T-helper 17 cell (primary cell): ENCODE measurements at regions not wholly inside any gene's neighbourhood (a gene's known extent, or its start where the extent isn't known, plus 50 kb on each side); places are given as distances from the start of the nearest gene placed in this dataset.

Experiments
- ATAC-seq: fragments of 150-1000 bp; cut with Tn5 transposase; 2 replicates; pipeline ENCODE4 v1.10.0; 2021; ENCODE audit warnings: mild to moderate bottlenecking, moderate library complexity
- DNase-seq, 3 donors: peaks; one replicate each; pipeline versions ENCODE4 v3.0.0 to v3.0.0-alpha.2; 2020 to 2021
- H3K9me3 ChIP-seq: one replicate; pipeline ENCODE4 v1.7.0; 2013; ENCODE audit warnings: low read length, mild to moderate bottlenecking; ENCODE audit not compliant: control insufficient read depth, poor library complexity, severe bottlenecking
- H3K27ac Mint-ChIP-seq: one replicate; pipeline ENCODE4 v1.8.0; 2022; ENCODE audit warnings: mild to moderate bottlenecking, moderate library complexity, mixed read lengths
- H3K27me3 Mint-ChIP-seq: one replicate; pipeline ENCODE4 v1.8.0; 2022; ENCODE audit warnings: mixed read lengths
- H3K36me3 Mint-ChIP-seq: one replicate; pipeline ENCODE4 v1.8.0; 2022; ENCODE audit warnings: low read depth, mixed read lengths
- H3K4me1 Mint-ChIP-seq: one replicate; pipeline ENCODE4 v1.8.0; 2022; ENCODE audit warnings: mild to moderate bottlenecking, mixed read lengths
- H3K4me3 Mint-ChIP-seq: one replicate; pipeline ENCODE4 v1.8.0; 2022; ENCODE audit warnings: mild to moderate bottlenecking, moderate library complexity, mixed read lengths

- H3K4me1 Mint-ChIP-seq, result peaks cover 6% of the 10 kb centered on the region
- DNase-seq (no peak), ATAC-seq (no peak)
- H3K27me3 Mint-ChIP-seq, result peaks cover 83% of the 10 kb centered on the region
- H3K36me3 Mint-ChIP-seq, result peaks cover 2% of the 10 kb centered on the region
- peak overlapping the region; percentile 83 for H3K4me3 Mint-ChIP-seq
- peak overlapping the region; percentile 76 for H3K27ac Mint-ChIP-seq
- peaks cover 6% of the 10 kb centered on the region for H3K9me3 ChIP-seq
Observed at GRCh38 chr6:28729501-28730402, 194.0 kb downstream of the TRIM27 start.

- DNase-seq (no peak), ATAC-seq (no peak)
- no peak overlapping the region for H3K4me3 Mint-ChIP-seq
- peaks cover 6% of the 10 kb centered on the region for H3K4me1 Mint-ChIP-seq
- H3K36me3 Mint-ChIP-seq, result peaks cover 2% of the 10 kb centered on the region
- H3K9me3 ChIP-seq, result peaks cover 8% of the 10 kb centered on the region
- peaks cover 77% of the 10 kb centered on the region for H3K27me3 Mint-ChIP-seq
- no peak overlapping the region for H3K27ac Mint-ChIP-seq
Observed at GRCh38 chr6:28732052-28732451, 191.7 kb downstream of the TRIM27 start.

GRCh38 chr6:28734443-28734959, 189.3 kb downstream of the TRIM27 start:
- peaks cover 77% of the 10 kb centered on the region for H3K27me3 Mint-ChIP-seq
- H3K9me3 ChIP-seq, result peaks cover 2% of the 10 kb centered on the region
- peaks cover 2% of the 10 kb centered on the region for H3K36me3 Mint-ChIP-seq
- ATAC-seq, result no peak
- no peak for DNase-seq
- H3K4me3 Mint-ChIP-seq, result no peak overlapping the region
- no peak overlapping the region for H3K27ac Mint-ChIP-seq
- H3K4me1 Mint-ChIP-seq, result no peaks in the 10 kb centered on the region

- H3K36me3 Mint-ChIP-seq, result peaks cover 2% of the 10 kb centered on the region
- peaks cover 2% of the 10 kb centered on the region for H3K9me3 ChIP-seq
- H3K27me3 Mint-ChIP-seq, result peaks cover 67% of the 10 kb centered on the region
- no peak overlapping the region for H3K4me3 Mint-ChIP-seq
- no peak for ATAC-seq
- H3K27ac Mint-ChIP-seq, result no peak overlapping the region
- DNase-seq, result no peak
- no peaks in the 10 kb centered on the region for H3K4me1 Mint-ChIP-seq
Observed at GRCh38 chr6:28736121-28736520, 187.7 kb downstream of the TRIM27 start.

- peaks cover 56% of the 10 kb centered on the region for H3K27me3 Mint-ChIP-seq
- ATAC-seq, result no peak
Observed at GRCh38 chr6:28737750-28738395, 185.9 kb downstream of the TRIM27 start.

GRCh38 chr6:28738396-28738765, 185.4 kb downstream of the TRIM27 start:
- peaks cover 2% of the 10 kb centered on the region for H3K36me3 Mint-ChIP-seq
- H3K27ac Mint-ChIP-seq, result peak overlapping the region; percentile 12
- peaks cover 58% of the 10 kb centered on the region for H3K27me3 Mint-ChIP-seq
- H3K4me1 Mint-ChIP-seq, result no peaks in the 10 kb centered on the region
- peaks cover 2% of the 10 kb centered on the region for H3K9me3 ChIP-seq
- DNase-seq, result no peak
- no peak for ATAC-seq
- no peak overlapping the region for H3K4me3 Mint-ChIP-seq

More at GRCh38 chr6:28737750-28738395, 185.9 kb downstream of the TRIM27 start:
- no peaks in the 10 kb centered on the region for H3K4me1 Mint-ChIP-seq
- no peak overlapping the region for H3K4me3 Mint-ChIP-seq
- peak overlapping the region; percentile 12 for H3K27ac Mint-ChIP-seq
- no peak for DNase-seq
- H3K36me3 Mint-ChIP-seq, result peaks cover 2% of the 10 kb centered on the region
- H3K9me3 ChIP-seq, result peaks cover 2% of the 10 kb centered on the region

GRCh38 chr6:28741363-28741762, 182.4 kb downstream of the TRIM27 start:
- Mint-ChIP-seq H3K36me3 (peaks cover 2% of the 10 kb centered on the region), H3K4me1 (no peaks in the 10 kb centered on the region), H3K4me3 (no peak overlapping the region), H3K27me3 (peaks cover 69% of the 10 kb centered on the region), H3K27ac (no peak overlapping the region)
- peaks cover under 1% of the 10 kb centered on the region for H3K9me3 ChIP-seq
- ATAC-seq, result no peak
- no peak for DNase-seq

GRCh38 chr6:28742668-28743270, 181.0 kb downstream of the TRIM27 start:
- no peaks in the 10 kb centered on the region for H3K9me3 ChIP-seq
- peaks cover 2% of the 10 kb centered on the region for H3K36me3 Mint-ChIP-seq
- H3K4me3 Mint-ChIP-seq, result peak overlapping the region; percentile 8
- no peak overlapping the region for H3K27ac Mint-ChIP-seq
- DNase-seq (no peak), ATAC-seq (no peak)
- H3K27me3 Mint-ChIP-seq, result peaks cover 65% of the 10 kb centered on the region
- no peaks in the 10 kb centered on the region for H3K4me1 Mint-ChIP-seq

GRCh38 chr6:28743271-28743789, 180.5 kb downstream of the TRIM27 start:
- Mint-ChIP-seq H3K4me1 (no peaks in the 10 kb centered on the region), H3K27me3 (peaks cover 63% of the 10 kb centered on the region), H3K36me3 (no peaks in the 10 kb centered on the region), H3K4me3 (peak overlapping the region; percentile 8), H3K27ac (no peak overlapping the region)
- DNase-seq (no peak), ATAC-seq (no peak)
- H3K9me3 ChIP-seq, result no peaks in the 10 kb centered on the region

GRCh38 chr6:28747083-28747630, 176.6 kb downstream of the TRIM27 start:
- Mint-ChIP-seq H3K4me3 (no peak overlapping the region), H3K4me1 (no peaks in the 10 kb centered on the region), H3K27ac (no peak overlapping the region), H3K27me3 (peaks cover 61% of the 10 kb centered on the region), H3K36me3 (peaks cover 2% of the 10 kb centered on the region)
- no peaks in the 10 kb centered on the region for H3K9me3 ChIP-seq
- DNase-seq, result no peak
- ATAC-seq, result no peak

- DNase-seq, result no peak
- H3K27me3 Mint-ChIP-seq, result peaks cover 61% of the 10 kb centered on the region
- ATAC-seq, result no peak
- H3K36me3 Mint-ChIP-seq, result peaks cover 2% of the 10 kb centered on the region
- H3K4me3 Mint-ChIP-seq, result no peak overlapping the region
- no peak overlapping the region for H3K27ac Mint-ChIP-seq
- H3K4me1 Mint-ChIP-seq, result no peaks in the 10 kb centered on the region
- no peaks in the 10 kb centered on the region for H3K9me3 ChIP-seq
Observed at GRCh38 chr6:28747631-28748157, 176.1 kb downstream of the TRIM27 start.

GRCh38 chr6:28748192-28748591, 175.6 kb downstream of the TRIM27 start:
- Mint-ChIP-seq H3K4me1 (no peaks in the 10 kb centered on the region), H3K27ac (no peak overlapping the region), H3K4me3 (no peak overlapping the region), H3K36me3 (peaks cover 2% of the 10 kb centered on the region), H3K27me3 (peaks cover 57% of the 10 kb centered on the region)
- no peak for DNase-seq
- no peak for ATAC-seq
- no peaks in the 10 kb centered on the region for H3K9me3 ChIP-seq
